Activated CD8-positive, alpha-beta memory T cell treated with anti-CD3 and anti-CD28 coated beads for 48 hours (primary cell): ENCODE measurements at regions not wholly inside any gene's neighbourhood (a gene's known extent, or its start where the extent isn't known, plus 50 kb on each side); places are given as distances from the start of the nearest gene placed in this dataset.

ENCODE experiments used
- DNase-seq, 3 experiments: peaks; one replicate each; pipeline ENCODE4 v3.0.0-alpha.2; 2020; ENCODE audit warnings: low read depth in 2 of 3, low spot score in 2 of 3

- DNase-seq, result no peak
These were observed 1019.5 kb upstream of the MAP3K7 start for GRCh38 chr6:91606148-91606901.

- DNase-seq, result no peak
These were observed 1013.7 kb upstream of the MAP3K7 start for GRCh38 chr6:91600561-91600960.

GRCh38 chr6:91590191-91590590 lies 1003.3 kb upstream of the MAP3K7 start:
- DNase-seq, result no peak

- DNase-seq, result no peak
These were observed 993.8 kb upstream of the MAP3K7 start for GRCh38 chr6:91580635-91581034.

GRCh38 chr6:91575032-91575431 lies 988.2 kb upstream of the MAP3K7 start:
- DNase-seq, result no peak

- no peak for DNase-seq
These were observed 987.0 kb upstream of the MAP3K7 start for GRCh38 chr6:91573826-91574416.

- no peak for DNase-seq
These were observed 986.0 kb upstream of the MAP3K7 start for GRCh38 chr6:91572878-91573277.

- DNase-seq, result no peak
These were observed 982.2 kb upstream of the MAP3K7 start for GRCh38 chr6:91569071-91569470.

GRCh38 chr6:91566467-91566866 lies 979.6 kb upstream of the MAP3K7 start:
- no peak for DNase-seq

GRCh38 chr6:91565207-91565606 lies 978.3 kb upstream of the MAP3K7 start:
- DNase-seq, result no peak

GRCh38 chr6:91562955-91563354 lies 976.1 kb upstream of the MAP3K7 start:
- DNase-seq, result no peak

- DNase-seq, result no peak
These were observed 973.5 kb upstream of the MAP3K7 start for GRCh38 chr6:91560409-91560808.

- DNase-seq, result no peak
These were observed 954.0 kb upstream of the MAP3K7 start for GRCh38 chr6:91540902-91541301.

GRCh38 chr6:91539456-91539855 lies 952.6 kb upstream of the MAP3K7 start:
- no peak for DNase-seq

GRCh38 chr6:91538622-91539021 lies 951.8 kb upstream of the MAP3K7 start:
- no peak for DNase-seq

GRCh38 chr6:91534614-91535013 lies 947.7 kb upstream of the MAP3K7 start:
- DNase-seq, result no peak

GRCh38 chr6:91523511-91523910 lies 936.6 kb upstream of the MAP3K7 start:
- DNase-seq, result no peak

GRCh38 chr6:91521999-91522398 lies 935.1 kb upstream of the MAP3K7 start:
- no peak for DNase-seq

GRCh38 chr6:91509711-91510110 lies 922.8 kb upstream of the MAP3K7 start:
- DNase-seq, result no peak

GRCh38 chr6:91509039-91509438 lies 922.2 kb upstream of the MAP3K7 start:
- DNase-seq, result no peak

GRCh38 chr6:91506509-91506908 lies 919.6 kb upstream of the MAP3K7 start:
- DNase-seq, result no peak

GRCh38 chr6:91505199-91505598 lies 918.3 kb upstream of the MAP3K7 start:
- DNase-seq, result no peak

- no peak for DNase-seq
These were observed 915.1 kb upstream of the MAP3K7 start for GRCh38 chr6:91501930-91502329.
